ENCODE measurements at regions not wholly inside any gene's neighbourhood (a gene's known extent, or its start where the extent isn't known, plus 50 kb on each side); places are given as distances from the start of the nearest gene placed in this dataset.

DNA sequence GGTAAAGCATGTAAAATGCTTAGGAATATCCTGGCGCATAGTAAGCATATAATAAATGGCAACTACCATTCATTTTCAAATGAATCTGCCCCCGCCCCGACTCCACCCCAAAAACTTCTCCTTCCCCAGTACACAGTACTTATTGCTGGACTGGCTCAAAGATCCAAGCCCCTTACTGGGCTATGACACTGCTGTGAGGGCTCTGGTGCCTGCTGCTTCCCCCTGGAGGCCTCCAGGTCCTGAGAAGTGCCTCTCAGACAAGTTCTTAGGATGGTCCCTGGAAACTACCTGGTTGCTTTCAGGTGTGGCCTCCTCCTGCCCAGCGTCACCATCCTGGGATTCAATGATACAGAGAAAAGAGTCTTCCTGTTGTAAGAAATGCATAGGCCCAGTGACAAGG lies 190.6 kb upstream of the NTM start:
- peaks cover 5% of the 10 kb centered on the region; the same call in 1 of the 2 replicates for H3K36me3 Mint-ChIP-seq (ENCODE audit: low read depth)
- H3K27me3 Mint-ChIP-seq (ENCODE audit: insufficient read depth), result peaks cover 31% of the 10 kb centered on the region
- DNase-seq, result no peak
- H3K9me3 Mint-ChIP-seq, result no peaks in the 10 kb centered on the region
- H3K4me1 Mint-ChIP-seq (ENCODE audit: low read depth), result no peaks in the 10 kb centered on the region
- TF ChIP-seq, protein P1, sequence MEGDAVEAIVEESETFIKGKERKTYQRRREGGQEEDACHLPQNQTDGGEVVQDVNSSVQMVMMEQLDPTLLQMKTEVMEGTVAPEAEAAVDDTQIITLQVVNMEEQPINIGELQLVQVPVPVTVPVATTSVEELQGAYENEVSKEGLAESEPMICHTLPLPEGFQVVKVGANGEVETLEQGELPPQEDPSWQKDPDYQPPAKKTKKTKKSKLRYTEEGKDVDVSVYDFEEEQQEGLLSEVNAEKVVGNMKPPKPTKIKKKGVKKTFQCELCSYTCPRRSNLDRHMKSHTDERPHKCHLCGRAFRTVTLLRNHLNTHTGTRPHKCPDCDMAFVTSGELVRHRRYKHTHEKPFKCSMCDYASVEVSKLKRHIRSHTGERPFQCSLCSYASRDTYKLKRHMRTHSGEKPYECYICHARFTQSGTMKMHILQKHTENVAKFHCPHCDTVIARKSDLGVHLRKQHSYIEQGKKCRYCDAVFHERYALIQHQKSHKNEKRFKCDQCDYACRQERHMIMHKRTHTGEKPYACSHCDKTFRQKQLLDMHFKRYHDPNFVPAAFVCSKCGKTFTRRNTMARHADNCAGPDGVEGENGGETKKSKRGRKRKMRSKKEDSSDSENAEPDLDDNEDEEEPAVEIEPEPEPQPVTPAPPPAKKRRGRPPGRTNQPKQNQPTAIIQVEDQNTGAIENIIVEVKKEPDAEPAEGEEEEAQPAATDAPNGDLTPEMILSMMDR (IDR thresholded peaks at IDR 0.05), result no peak
- no peak overlapping the region for H3K4me3 Mint-ChIP-seq
- H3K27ac Mint-ChIP-seq, result no peak overlapping the region

DNA sequence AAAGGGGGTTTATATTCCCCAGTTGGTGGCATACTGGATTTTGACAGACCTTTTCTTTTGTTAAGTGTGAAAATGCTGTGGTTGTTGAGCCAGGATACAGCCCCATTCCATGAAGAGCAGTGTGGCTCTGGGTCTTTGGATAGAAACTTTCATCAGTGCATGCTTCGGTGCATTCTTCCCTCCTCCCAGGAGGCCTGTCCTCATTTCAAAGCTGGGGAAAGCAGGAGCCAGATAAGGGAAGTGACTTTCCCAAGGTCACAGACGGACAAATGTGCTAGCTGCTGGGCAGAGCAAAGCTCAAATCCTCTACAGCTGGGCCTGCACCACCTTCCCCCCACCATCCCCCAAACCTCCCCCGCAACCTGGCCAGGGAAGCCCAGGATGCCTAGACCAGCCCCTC lies 184.5 kb upstream of the NTM start:
- Mint-ChIP-seq H3K27ac (no peak overlapping the region), H3K4me3 (no peak overlapping the region), H3K9me3 (no peaks in the 10 kb centered on the region), H3K36me3 (ENCODE audit: low read depth) (no peaks in the 10 kb centered on the region), H3K4me1 (ENCODE audit: low read depth) (0 out of 2 replicates have a peak, but pooled peaks cover 7% of the 10 kb centered on the region), H3K27me3 (ENCODE audit: insufficient read depth) (peaks cover 20% of the 10 kb centered on the region)
- TF ChIP-seq, protein P1 (IDR thresholded peaks at IDR 0.05), result no peak
- DNase-seq, result no peak

DNA sequence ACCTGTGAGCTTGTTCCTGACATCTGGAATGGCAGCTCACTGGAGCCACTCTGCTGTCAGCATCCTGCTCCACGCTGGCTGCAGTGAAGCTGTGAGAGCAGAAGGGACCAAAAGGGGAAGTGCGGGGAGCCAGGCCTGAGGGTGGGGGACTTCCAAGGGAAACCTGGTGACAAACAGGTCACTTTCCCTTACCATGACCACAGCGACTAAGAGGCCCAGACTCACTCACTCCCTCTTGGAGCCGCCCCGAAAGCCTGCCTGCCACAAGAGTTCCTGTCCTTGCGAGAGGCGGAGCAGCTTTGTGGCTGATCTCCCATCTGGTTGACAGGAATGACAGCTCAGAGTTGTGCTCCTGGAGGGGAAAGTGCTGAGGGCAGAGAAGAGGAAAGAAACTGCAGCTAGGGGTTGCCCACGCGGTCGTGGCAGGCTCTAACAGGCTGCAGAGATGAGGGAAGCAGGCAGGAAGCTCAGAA lies 183.8 kb upstream of the NTM start:
- Mint-ChIP-seq H3K27ac (no peak overlapping the region), H3K36me3 (ENCODE audit: low read depth) (no peaks in the 10 kb centered on the region), H3K27me3 (ENCODE audit: insufficient read depth) (peaks cover 15% of the 10 kb centered on the region), H3K4me1 (ENCODE audit: low read depth) (0 out of 2 replicates have a peak, but pooled peaks cover 7% of the 10 kb centered on the region), H3K4me3 (peak overlapping the region; percentile 37), H3K9me3 (no peaks in the 10 kb centered on the region)
- DNase-seq, result no peak
- TF ChIP-seq, protein P1 (IDR thresholded peaks at IDR 0.05), result no peak

DNA sequence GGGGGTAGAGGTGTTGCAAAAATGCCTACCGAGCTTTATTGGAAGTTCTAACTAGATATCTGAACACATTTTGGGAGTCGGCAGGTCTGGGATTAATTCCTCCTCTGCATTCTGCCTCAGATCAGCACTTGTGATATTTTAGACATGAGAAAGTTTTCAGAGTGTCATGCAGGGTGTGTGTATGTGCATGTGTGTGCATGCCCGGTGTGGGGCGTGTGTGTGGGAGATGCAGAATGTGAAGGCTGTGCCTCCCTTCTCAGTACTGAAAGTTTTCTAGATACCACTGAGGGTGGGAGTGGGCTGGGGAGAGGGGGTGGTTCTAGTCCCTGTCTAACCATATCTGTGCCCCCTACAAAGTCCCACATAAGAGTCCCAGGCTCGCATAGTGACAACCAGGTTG lies 180.0 kb upstream of the NTM start:
- TF ChIP-seq, protein P1 (IDR thresholded peaks at IDR 0.05), result no peak

DNA sequence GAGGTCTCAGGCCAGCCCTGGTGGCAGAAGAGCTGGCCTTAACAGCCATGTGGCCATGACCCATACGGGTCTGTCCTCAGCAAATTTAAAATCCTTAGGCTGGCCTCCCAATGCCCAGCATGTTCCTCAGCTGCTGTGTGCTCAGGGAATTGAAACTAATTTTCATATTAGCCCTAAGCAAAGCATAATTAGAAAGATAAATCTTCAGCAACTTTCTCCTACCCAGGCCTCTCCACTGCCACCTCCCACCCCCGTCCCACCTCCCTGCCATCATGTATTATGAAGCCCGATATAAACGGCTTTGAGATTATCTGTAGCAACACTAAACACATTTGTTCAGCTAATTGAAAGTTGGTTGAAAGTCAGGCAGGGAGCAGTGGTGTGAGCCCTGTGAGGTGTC lies 178.8 kb upstream of the NTM start:
- H3K9me3 Mint-ChIP-seq, result no peaks in the 10 kb centered on the region
- TF ChIP-seq, protein P1 (IDR thresholded peaks at IDR 0.05), result no peak
- H3K27ac Mint-ChIP-seq, result no peak overlapping the region
- peaks cover 24% of the 10 kb centered on the region for H3K27me3 Mint-ChIP-seq (ENCODE audit: insufficient read depth)
- DNase-seq, result no peak
- H3K36me3 Mint-ChIP-seq (ENCODE audit: low read depth), result no peaks in the 10 kb centered on the region
- peaks cover 23% of the 10 kb centered on the region for H3K4me1 Mint-ChIP-seq (ENCODE audit: low read depth)
- no peak overlapping the region for H3K4me3 Mint-ChIP-seq

More for the DNA sequence above, 180.0 kb upstream of the NTM start:
- DNase-seq, result no peak
- Mint-ChIP-seq H3K9me3 (no peaks in the 10 kb centered on the region), H3K27ac (no peak overlapping the region), H3K4me1 (ENCODE audit: low read depth) (peaks cover 12% of the 10 kb centered on the region), H3K4me3 (no peak overlapping the region), H3K27me3 (ENCODE audit: insufficient read depth) (peaks cover 24% of the 10 kb centered on the region), H3K36me3 (ENCODE audit: low read depth) (no peaks in the 10 kb centered on the region)

DNA sequence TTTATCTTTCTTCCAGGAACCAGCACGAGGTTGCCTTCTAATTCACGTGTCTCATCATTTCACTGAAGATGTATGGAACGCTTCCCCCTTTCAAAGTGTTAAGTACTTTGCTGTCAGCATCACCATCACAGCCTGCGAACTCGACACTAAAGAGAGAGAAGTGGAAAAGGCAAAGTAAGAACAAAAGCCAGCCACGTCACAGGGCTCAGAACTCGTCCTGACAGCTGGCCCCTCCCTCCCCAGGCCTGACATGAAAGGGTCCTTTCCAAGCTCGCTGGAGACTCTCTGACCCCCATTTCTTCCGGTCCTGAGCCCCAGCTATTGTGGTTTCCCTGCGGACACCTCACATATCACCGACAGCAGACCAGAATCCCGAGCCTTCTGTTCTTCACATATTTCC lies 177.8 kb upstream of the NTM start:
- Mint-ChIP-seq H3K4me3 (no peak overlapping the region), H3K27ac (no peak overlapping the region), H3K27me3 (ENCODE audit: insufficient read depth) (peaks cover 29% of the 10 kb centered on the region), H3K9me3 (no peaks in the 10 kb centered on the region), H3K4me1 (ENCODE audit: low read depth) (peaks cover 16% of the 10 kb centered on the region), H3K36me3 (ENCODE audit: low read depth) (no peaks in the 10 kb centered on the region)
- TF ChIP-seq, protein P1 (IDR thresholded peaks at IDR 0.05), result no peak
- no peak for DNase-seq
